Cardiac fibroblast (primary cell): ENCODE measurements at regions not wholly inside any gene's neighbourhood (a gene's known extent, or its start where the extent isn't known, plus 50 kb on each side); places are given as distances from the start of the nearest gene placed in this dataset.

Experiments used
- DNase-seq, 2 donors: peaks; one replicate each; pipeline versions ENCODE4 v3.0.0 to v3.0.0-alpha.2; 2010; ENCODE audit warnings: low read depth in 2 of 2
- H3K4me3 ChIP-seq, 2 donors: replicated peaks in 1 of 2; 1 replicate in 1 of 2; 2 replicates in 1 of 2; pipeline ENCODE4 v1.5.1; 2011; ENCODE audit warnings: low read depth in 2 of 2, low read length in 2 of 2, mild to moderate bottlenecking in 2 of 2, moderate library complexity in 1 of 2
- CTCF ChIP-seq: IDR thresholded peaks from one replicate; pipeline ENCODE4 v1.5.1; 2011; ENCODE audit warnings: low read depth, mild to moderate bottlenecking, low read length, inconsistent platforms

- H3K4me3 ChIP-seq, result no peak overlapping the region
- TF ChIP-seq CTCF, result no peak
- no peak for DNase-seq
These were observed 447.0 kb downstream of the KIF4B start for GRCh38 chr5:155460501-155460931.

- no peak overlapping the region for H3K4me3 ChIP-seq
- TF ChIP-seq CTCF, result no peak
- no peak for DNase-seq
These were observed 447.7 kb downstream of the KIF4B start for GRCh38 chr5:155461304-155461703.

- no peak overlapping the region for H3K4me3 ChIP-seq
- DNase-seq, result no peak
- no peak for TF ChIP-seq CTCF
These were observed 453.3 kb downstream of the KIF4B start for GRCh38 chr5:155466851-155467250.

GRCh38 chr5:155471027-155471426 is 457.5 kb downstream of the KIF4B start:
- no peak for DNase-seq
- no peak for TF ChIP-seq CTCF
- H3K4me3 ChIP-seq, result no peak overlapping the region

GRCh38 chr5:155472780-155473179 is 459.2 kb downstream of the KIF4B start:
- TF ChIP-seq CTCF, result no peak

GRCh38 chr5:155475318-155475717 is 461.8 kb downstream of the KIF4B start:
- no peak for DNase-seq
- no peak for TF ChIP-seq CTCF

More at GRCh38 chr5:155472780-155473179, 459.2 kb downstream of the KIF4B start:
- DNase-seq, result no peak
- H3K4me3 ChIP-seq, result no peak overlapping the region

GRCh38 chr5:155480731-155481131 is 467.2 kb downstream of the KIF4B start:
- no peak for TF ChIP-seq CTCF
- H3K4me3 ChIP-seq, result no peak overlapping the region
- DNase-seq, result no peak

More at GRCh38 chr5:155475318-155475717, 461.8 kb downstream of the KIF4B start:
- no peak overlapping the region for H3K4me3 ChIP-seq
